LNCaP clone FGC (cell line): ENCODE measurements at regions not wholly inside any gene's neighbourhood (a gene's known extent, or its start where the extent isn't known, plus 50 kb on each side); places are given as distances from the start of the nearest gene placed in this dataset.

Experiments used
- DNase-seq: peaks from one replicate; pipeline ENCODE4 v3.0.0-alpha.2; 2011; ENCODE audit warnings: low read depth
- H3K4me3 ChIP-seq: 2 replicates; pipeline ENCODE4 v1.5.1; 2011; ENCODE audit warnings: mild to moderate bottlenecking, low read depth, low read length, control low read depth
- TF ChIP-seq, protein P1 (sequence below): IDR thresholded peaks from 2 replicates; pipeline ENCODE4 v1.5.1; 2012; ENCODE audit warnings: mild to moderate bottlenecking; ENCODE audit not compliant: control insufficient read depth, insufficient read depth; ENCODE audit errors: extremely low read depth

DNA sequence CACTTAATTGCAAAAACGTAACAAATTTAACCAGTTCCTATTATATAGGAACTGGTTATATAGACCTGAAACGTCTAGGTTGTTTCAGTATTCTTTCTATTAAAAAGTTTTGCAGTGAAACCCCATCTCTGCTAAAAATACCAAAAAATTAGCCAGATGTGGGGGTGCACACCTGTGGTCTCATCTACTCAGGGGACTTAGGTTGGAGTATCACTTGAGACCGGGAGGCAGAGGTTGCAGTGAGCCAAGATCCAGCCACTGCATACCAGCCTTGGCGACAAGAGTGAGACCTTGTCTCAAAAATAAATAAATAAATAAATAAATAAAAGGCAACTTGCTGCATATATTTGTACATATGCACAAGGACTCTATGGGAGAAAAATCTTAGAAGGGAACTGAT lies 387.0 kb downstream of the TUSC7 start:
- DNase-seq, result no peak
- TF ChIP-seq, protein P1, sequence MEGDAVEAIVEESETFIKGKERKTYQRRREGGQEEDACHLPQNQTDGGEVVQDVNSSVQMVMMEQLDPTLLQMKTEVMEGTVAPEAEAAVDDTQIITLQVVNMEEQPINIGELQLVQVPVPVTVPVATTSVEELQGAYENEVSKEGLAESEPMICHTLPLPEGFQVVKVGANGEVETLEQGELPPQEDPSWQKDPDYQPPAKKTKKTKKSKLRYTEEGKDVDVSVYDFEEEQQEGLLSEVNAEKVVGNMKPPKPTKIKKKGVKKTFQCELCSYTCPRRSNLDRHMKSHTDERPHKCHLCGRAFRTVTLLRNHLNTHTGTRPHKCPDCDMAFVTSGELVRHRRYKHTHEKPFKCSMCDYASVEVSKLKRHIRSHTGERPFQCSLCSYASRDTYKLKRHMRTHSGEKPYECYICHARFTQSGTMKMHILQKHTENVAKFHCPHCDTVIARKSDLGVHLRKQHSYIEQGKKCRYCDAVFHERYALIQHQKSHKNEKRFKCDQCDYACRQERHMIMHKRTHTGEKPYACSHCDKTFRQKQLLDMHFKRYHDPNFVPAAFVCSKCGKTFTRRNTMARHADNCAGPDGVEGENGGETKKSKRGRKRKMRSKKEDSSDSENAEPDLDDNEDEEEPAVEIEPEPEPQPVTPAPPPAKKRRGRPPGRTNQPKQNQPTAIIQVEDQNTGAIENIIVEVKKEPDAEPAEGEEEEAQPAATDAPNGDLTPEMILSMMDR, result no peak
- no peak overlapping the region for H3K4me3 ChIP-seq

- no peak overlapping the region for H3K4me3 ChIP-seq
- TF ChIP-seq, protein P1, result no peak
- no peak for DNase-seq
Observed at GRCh38 chr3:117097351-117097750, 387.8 kb downstream of the TUSC7 start.

DNA sequence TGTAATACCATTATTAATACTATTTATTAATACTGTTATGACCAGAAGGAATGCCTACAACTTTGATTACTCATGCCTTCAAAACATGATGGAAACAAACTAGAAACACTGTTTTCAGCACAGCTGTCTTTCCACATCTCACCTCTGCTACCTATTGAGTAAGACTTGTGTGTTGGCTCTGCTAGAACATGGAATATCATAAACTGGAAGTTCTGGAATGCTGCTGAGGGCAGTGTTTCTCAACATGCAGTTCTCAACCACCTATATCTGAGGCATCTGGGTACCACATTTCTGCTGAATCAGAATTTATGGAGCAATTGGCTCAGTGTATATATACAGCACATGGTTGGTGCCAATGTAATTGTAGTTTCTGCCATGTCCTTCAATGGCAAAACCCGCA lies 392.1 kb downstream of the TUSC7 start:
- TF ChIP-seq, protein P1, result no peak
- H3K4me3 ChIP-seq, result no peak overlapping the region
- no peak for DNase-seq

DNA sequence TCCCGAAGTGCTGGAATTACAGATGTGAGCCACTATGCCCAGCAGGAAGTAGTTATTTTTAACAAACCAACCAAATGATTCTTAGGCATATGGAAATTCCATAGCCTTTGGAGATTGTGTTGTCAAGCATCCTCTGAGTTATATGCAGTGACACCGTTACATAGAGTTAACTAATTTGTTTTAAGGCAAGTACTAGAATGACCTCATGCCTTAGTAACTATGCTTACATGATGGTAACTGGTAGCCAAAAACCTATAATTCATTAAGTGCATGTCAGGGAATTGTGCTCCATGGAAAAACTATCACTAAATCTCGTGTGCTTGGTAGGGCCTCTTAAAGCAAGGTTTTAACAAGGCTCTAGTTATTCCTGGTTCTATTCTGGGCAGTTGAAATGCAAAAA lies 392.8 kb downstream of the TUSC7 start:
- TF ChIP-seq, protein P1, result no peak
- no peak for DNase-seq
- no peak overlapping the region for H3K4me3 ChIP-seq

DNA sequence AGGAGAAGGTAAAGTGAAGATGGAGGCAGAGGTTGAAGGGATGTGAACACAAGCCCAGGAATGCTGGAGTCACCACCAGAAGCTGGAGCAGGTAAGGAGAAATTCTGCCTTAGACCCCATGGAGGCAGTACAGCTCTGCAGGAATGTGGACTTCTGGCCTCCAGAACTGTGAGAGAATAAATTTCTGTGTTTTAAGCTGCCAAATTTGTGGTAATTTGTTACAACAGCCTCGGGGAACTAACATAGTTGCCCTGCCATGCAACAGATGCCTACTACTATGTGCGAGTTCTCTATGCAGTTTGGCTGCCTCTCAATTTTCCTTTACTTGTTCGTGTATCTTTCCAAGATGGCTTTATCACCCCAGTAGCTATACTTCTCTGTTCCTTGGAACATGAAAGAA lies 394.1 kb downstream of the TUSC7 start:
- DNase-seq, result no peak
- TF ChIP-seq, protein P1, result no peak
- no peak overlapping the region for H3K4me3 ChIP-seq

GRCh38 chr3:117104381-117104780 lies 394.8 kb downstream of the TUSC7 start:
- TF ChIP-seq, protein P1, result no peak
- H3K4me3 ChIP-seq, result no peak overlapping the region

DNA sequence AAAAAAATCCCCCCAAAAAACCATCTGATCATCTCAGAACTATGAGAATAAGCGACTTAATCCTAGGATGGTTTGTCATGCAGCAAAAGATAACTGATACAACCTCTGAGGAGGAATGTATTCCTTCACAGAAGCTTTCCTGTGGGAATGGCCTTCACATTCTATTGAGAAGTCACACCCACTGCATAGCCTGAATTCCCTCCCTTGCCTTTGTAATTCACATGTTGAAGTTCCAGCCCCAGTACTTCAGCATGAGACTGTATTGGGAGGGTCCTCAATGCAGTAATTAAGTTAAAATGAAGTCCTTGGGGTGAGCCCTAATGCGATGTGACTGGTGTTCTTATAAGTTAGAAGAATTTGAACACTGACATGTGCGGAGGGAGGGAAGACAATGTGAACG lies 395.2 kb downstream of the TUSC7 start:
- no peak overlapping the region for H3K4me3 ChIP-seq
- TF ChIP-seq, protein P1, result no peak
- DNase-seq, result no peak

More at GRCh38 chr3:117104381-117104780, 394.8 kb downstream of the TUSC7 start:
- DNase-seq, result no peak
